GM23338 (cell line): ENCODE measurements at regions not wholly inside any gene's neighbourhood (a gene's known extent, or its start where the extent isn't known, plus 50 kb on each side); places are given as distances from the start of the nearest gene placed in this dataset.
"Not testable (repeated sequence)": the region's sequence is repeated elsewhere in the genome, so short reads cannot be mapped to it uniquely, and the experiment has no call there.

Experiments used
- CREB1 ChIP-seq: fragments of 250-450 bp; sonication (Bioruptor Pico); IDR thresholded peaks from 2 replicates; pipeline ENCODE4 v1.5.0; 2020; ENCODE audit warnings: low read depth, mild to moderate bottlenecking, moderate library complexity
- CTCF ChIP-seq, 2 experiments: fragments of 200-600 bp in 1 of 2; sonication (generic) in 1 of 2; conservative IDR thresholded peaks; 2 replicates each; pipeline versions ENCODE4 v1.5.1 to v1.6.1; 2016 to 2017; ENCODE audit warnings: antibody characterized with exemption in 2 of 2, low read depth in 2 of 2, mild to moderate bottlenecking in 2 of 2, moderate library complexity in 1 of 2
- EZH2 ChIP-seq: fragments of 200-600 bp; sonication (generic); IDR thresholded peaks from one replicate; pipeline ENCODE4 v1.8.0; 2017; ENCODE audit warnings: antibody characterized with exemption, mild to moderate bottlenecking, low read depth; ENCODE audit not compliant: unreplicated experiment
- EZH2phosphoT487 ChIP-seq: fragments of 200-600 bp; sonication (generic); IDR thresholded peaks from one replicate; pipeline ENCODE4 v1.8.1; 2018; ENCODE audit warnings: antibody characterized with exemption; ENCODE audit not compliant: unreplicated experiment
- POLR2AphosphoS5 ChIP-seq: IDR thresholded peaks from 2 replicates; pipeline ENCODE4 v1.6.1; 2016; ENCODE audit warnings: antibody characterized with exemption, low read depth
- REST ChIP-seq: IDR thresholded peaks from one replicate; pipeline ENCODE4 v1.6.1; 2018; ENCODE audit warnings: antibody characterized with exemption; ENCODE audit not compliant: unreplicated experiment
- ZNF331 ChIP-seq: fragments of 250-450 bp; sonication (Bioruptor Pico); IDR thresholded peaks from 2 replicates; pipeline ENCODE4 v1.5.0; 2020; ENCODE audit warnings: low read depth, mild to moderate bottlenecking, moderate library complexity

GRCh38 chr12:131304642-131305041, 350.9 kb downstream of the ADGRD1 start:
- TF ChIP-seq ZNF331 (CRISPR knock-in tag); CTCF (conservative IDR thresholded peaks at IDR 0.05; ENCODE audit: low read depth in 2 of 2); EZH2phosphoT487; REST; POLR2AphosphoS5; EZH2; CREB1 (CRISPR knock-in tag): not testable (repeated sequence)
